Nephron (organoid): ENCODE measurements at regions not wholly inside any gene's neighbourhood (a gene's known extent, or its start where the extent isn't known, plus 50 kb on each side); places are given as distances from the start of the nearest gene placed in this dataset.

Source experiments
- H3K27ac Mint-ChIP-seq, 3 experiments: 2 replicates each; pipeline ENCODE4 v1.8.0; 2020; ENCODE audit warnings: mixed read lengths in 3 of 3, mild to moderate bottlenecking in 2 of 3, moderate library complexity in 1 of 3
- H3K27me3 Mint-ChIP-seq: 2 replicates; pipeline ENCODE4 v1.8.0; 2021; ENCODE audit warnings: low read depth, mild to moderate bottlenecking, moderate library complexity, mixed read lengths
- H3K36me3 Mint-ChIP-seq: 2 replicates; pipeline ENCODE4 v1.8.0; 2020; ENCODE audit warnings: low read depth, mixed read lengths
- H3K4me1 Mint-ChIP-seq: 2 replicates; pipeline ENCODE4 v1.8.0; 2020; ENCODE audit warnings: mixed read lengths
- H3K4me3 Mint-ChIP-seq, 3 experiments: 2 replicates each; pipeline ENCODE4 v1.8.0; 2020; ENCODE audit warnings: mild to moderate bottlenecking in 3 of 3, mixed read lengths in 3 of 3, moderate library complexity in 2 of 3
- H3K9me3 Mint-ChIP-seq: 2 replicates; pipeline ENCODE4 v1.8.0; 2020; ENCODE audit warnings: mixed read lengths
- CTCF ChIP-seq, 3 experiments: fragments of 200-600 bp; sonication (generic); IDR thresholded peaks; one replicate each; pipeline ENCODE4 v1.5.0; 2021; ENCODE audit warnings: antibody characterized with exemption in 3 of 3; ENCODE audit not compliant: unreplicated experiment in 3 of 3

GRCh38 chr1:81613803-81614202, 186.9 kb upstream of the ADGRL2 start:
- H3K4me1 Mint-ChIP-seq = no peaks in the 10 kb centered on the region
- no peak overlapping the region for H3K4me3 Mint-ChIP-seq
- peaks cover 25% of the 10 kb centered on the region for H3K9me3 Mint-ChIP-seq
- no peak overlapping the region for H3K27ac Mint-ChIP-seq
- no peaks in the 10 kb centered on the region for H3K27me3 Mint-ChIP-seq
- peaks cover 3% of the 10 kb centered on the region for H3K36me3 Mint-ChIP-seq
- no peak for TF ChIP-seq CTCF (IDR thresholded peaks at IDR 0.05; ENCODE audit: unreplicated experiment in 3 of 3)

GRCh38 chr1:81607924-81608323, 192.8 kb upstream of the ADGRL2 start:
- TF ChIP-seq CTCF (IDR thresholded peaks at IDR 0.05; ENCODE audit: unreplicated experiment in 3 of 3) = no peak
- H3K9me3 Mint-ChIP-seq = peaks cover 11% of the 10 kb centered on the region
- peaks cover 3% of the 10 kb centered on the region for H3K36me3 Mint-ChIP-seq

DNA sequence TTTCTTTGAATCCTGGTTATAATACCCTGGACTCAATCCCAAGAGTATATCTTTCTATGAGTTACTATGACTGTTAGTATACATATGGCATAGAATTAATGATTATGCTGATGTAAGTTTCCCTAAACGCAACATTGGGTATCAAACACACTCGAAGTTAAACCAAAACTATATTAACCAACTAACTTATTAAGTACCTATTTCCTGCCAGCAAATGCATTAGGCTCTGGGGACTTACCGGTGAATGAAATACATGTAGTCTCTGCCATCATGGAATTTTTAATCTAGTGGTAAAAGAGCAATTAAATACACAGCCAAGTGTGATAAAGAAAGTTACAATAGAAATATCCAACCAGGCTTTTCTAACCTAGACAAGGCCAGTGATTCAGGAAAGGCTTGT, 193.6 kb upstream of the ADGRL2 start:
- H3K4me3 Mint-ChIP-seq = no peak overlapping the region
- H3K9me3 Mint-ChIP-seq = peaks cover 11% of the 10 kb centered on the region
- no peaks in the 10 kb centered on the region for H3K27me3 Mint-ChIP-seq
- H3K27ac Mint-ChIP-seq = peak overlapping the region; percentile 32 to 63 (median 43)
- H3K4me1 Mint-ChIP-seq = peaks cover 14% of the 10 kb centered on the region
- TF ChIP-seq CTCF (IDR thresholded peaks at IDR 0.05; ENCODE audit: unreplicated experiment in 3 of 3) = no peak
- H3K36me3 Mint-ChIP-seq = peaks cover 3% of the 10 kb centered on the region

More at GRCh38 chr1:81607924-81608323, 192.8 kb upstream of the ADGRL2 start:
- Mint-ChIP-seq H3K27me3 (no peaks in the 10 kb centered on the region), H3K27ac (peak overlapping the region in 1 of 3 experiments; percentile 52), H3K4me3 (no peak overlapping the region), H3K4me1 (peaks cover 14% of the 10 kb centered on the region)

DNA sequence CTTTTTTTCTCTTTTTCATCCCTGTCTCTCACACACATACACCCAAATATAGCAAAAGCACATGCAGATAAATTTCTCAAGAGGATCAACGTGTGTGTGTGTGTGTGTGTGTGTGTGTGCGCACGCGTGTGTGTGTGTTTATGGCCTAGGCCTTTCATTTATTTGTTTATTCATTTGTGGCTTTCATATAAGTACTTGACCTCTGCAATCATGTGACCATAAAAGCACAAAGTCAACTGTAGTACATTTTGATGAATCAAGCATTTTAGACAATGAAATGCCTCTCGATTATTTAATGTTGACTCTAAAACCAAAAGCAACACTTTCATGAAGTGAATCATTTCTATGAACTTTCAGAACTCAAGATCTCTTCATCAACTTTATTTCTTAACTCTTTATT, 194.1 kb upstream of the ADGRL2 start:
- peaks cover 3% of the 10 kb centered on the region for H3K36me3 Mint-ChIP-seq
- peaks cover 7% of the 10 kb centered on the region for H3K9me3 Mint-ChIP-seq
- H3K4me3 Mint-ChIP-seq = no peak overlapping the region
- no peak for TF ChIP-seq CTCF (IDR thresholded peaks at IDR 0.05; ENCODE audit: unreplicated experiment in 3 of 3)
- H3K27me3 Mint-ChIP-seq = no peaks in the 10 kb centered on the region
- no peak overlapping the region for H3K27ac Mint-ChIP-seq
- peaks cover 16% of the 10 kb centered on the region for H3K4me1 Mint-ChIP-seq

- H3K27me3 Mint-ChIP-seq = no peaks in the 10 kb centered on the region
Observed at GRCh38 chr1:81605023-81605422, 195.7 kb upstream of the ADGRL2 start.

More at GRCh38 chr1:81605023-81605422, 195.7 kb upstream of the ADGRL2 start:
- Mint-ChIP-seq H3K9me3 (no peaks in the 10 kb centered on the region), H3K36me3 (no peaks in the 10 kb centered on the region), H3K4me3 (no peak overlapping the region), H3K4me1 (peaks cover 33% of the 10 kb centered on the region), H3K27ac (peak overlapping the region in 2 of 3 experiments; percentile 2 to 70)
- no peak for TF ChIP-seq CTCF (IDR thresholded peaks at IDR 0.05; ENCODE audit: unreplicated experiment in 3 of 3)
